ENCODE measurements at regions not wholly inside any gene's neighbourhood (a gene's known extent, or its start where the extent isn't known, plus 50 kb on each side); places are given as distances from the start of the nearest gene placed in this dataset.
A peak's percentile ranks its signal among the peaks of the same experiment; 100 is the strongest.
"Not testable (repeated sequence)": the region's sequence is repeated elsewhere in the genome, so short reads cannot be mapped to it uniquely, and the experiment has no call there.

GRCh38 chr15:30816430-30816829 lies 87.3 kb upstream of the FAN1 start:
- no peak overlapping the region for H3K4me3 ChIP-seq (ENCODE audit: low read depth in 1 of 2, low read length in 2 of 2)
- H3K9me3 ChIP-seq (ENCODE audit: control insufficient read depth in 1 of 2, low read length in 2 of 2): no peaks in the 10 kb centered on the region
- no peaks in the 10 kb centered on the region for H3K36me3 ChIP-seq (ENCODE audit: control insufficient read depth in 1 of 2, insufficient read depth in 2 of 2, low read length in 2 of 2)
- no peaks in the 10 kb centered on the region for H3K27me3 ChIP-seq (ENCODE audit: low read depth, low read length)
- no peaks in the 10 kb centered on the region for H3K4me1 ChIP-seq (ENCODE audit: control insufficient read depth in 1 of 2, insufficient read depth in 2 of 2, low read length in 2 of 2)
- H3K27ac ChIP-seq (ENCODE audit: low read length): no peak overlapping the region

DNA sequence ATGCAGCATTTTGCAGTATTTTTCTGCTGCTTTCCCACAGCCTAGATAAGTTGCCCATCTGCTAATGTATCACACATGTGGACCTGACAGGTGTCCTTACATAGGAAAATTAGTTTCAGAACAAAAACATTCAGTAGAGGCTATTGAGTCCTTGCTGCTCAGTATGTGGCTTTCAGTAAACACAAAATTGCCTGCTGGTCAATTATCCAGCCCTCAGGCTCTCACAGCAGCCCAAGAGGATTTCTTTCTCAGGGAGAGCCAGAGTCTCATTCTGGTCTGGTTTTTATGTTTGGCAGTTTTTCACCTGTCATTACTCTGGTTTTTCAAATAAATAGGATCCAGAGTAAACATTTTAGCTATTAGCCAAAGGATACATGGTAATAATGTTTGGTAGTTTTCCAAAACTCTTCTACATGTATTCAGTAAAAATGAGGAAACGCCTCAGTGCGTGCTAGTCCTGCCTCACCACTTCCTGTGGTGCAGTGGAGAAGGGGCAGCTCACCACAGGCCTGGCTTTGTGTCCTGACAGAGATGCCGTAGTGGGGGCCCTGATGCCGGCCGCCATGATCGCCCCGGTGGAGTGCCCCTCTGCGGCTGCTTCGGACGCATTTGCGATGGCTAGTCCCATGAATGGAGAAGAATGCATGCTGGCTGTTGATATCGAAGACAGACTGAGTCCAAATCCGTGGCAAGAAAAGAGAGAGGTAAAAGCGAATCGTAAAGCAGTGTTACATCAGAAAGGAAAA lies 80.5 kb upstream of the FAN1 start:
- peak overlapping the region in 1 of 2 donors; percentile 21 for H3K4me3 ChIP-seq (ENCODE audit: low read depth in 1 of 2, low read length in 2 of 2)
- not testable (repeated sequence) for H3K9me3 ChIP-seq (ENCODE audit: control insufficient read depth in 1 of 2, low read length in 2 of 2); H3K4me1 ChIP-seq (ENCODE audit: control insufficient read depth in 1 of 2, insufficient read depth in 2 of 2, low read length in 2 of 2); H3K27me3 ChIP-seq (ENCODE audit: low read depth, low read length); H3K36me3 ChIP-seq (ENCODE audit: control insufficient read depth in 1 of 2, insufficient read depth in 2 of 2, low read length in 2 of 2); H3K27ac ChIP-seq (ENCODE audit: low read length)

DNA sequence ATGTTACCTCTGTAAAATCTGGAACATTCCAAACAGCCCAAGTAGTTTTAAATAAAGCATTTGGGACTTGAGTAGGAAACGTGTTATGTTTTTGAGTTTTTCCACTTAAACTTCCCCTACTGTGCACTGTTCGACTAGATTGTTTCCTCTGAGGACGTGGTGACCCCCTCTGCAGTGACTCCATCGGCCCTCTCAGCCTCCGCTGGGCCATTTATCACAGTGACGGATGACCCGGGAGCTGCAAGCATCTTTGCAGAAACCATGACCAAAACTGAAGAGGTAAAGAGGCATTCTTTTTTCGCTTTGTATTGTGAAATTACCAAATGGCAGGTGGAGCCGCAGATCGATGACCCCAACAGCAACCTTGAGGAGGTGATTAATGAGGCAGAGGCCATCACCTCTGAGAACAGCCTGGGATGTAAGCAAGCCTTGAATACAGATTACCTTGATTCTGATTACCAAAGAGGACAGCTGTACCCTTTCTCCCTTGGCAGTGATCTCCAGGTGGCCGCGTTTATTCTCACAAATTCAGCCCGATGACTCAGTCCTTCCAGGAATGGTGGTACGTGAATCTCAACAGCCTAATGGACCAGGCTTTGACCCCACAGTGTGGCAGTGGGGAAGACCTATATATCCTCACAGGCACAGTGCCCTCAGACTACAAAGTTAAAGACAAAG lies 79.1 kb upstream of the FAN1 start:
- H3K9me3 ChIP-seq (ENCODE audit: control insufficient read depth in 1 of 2, low read length in 2 of 2): no peaks in the 10 kb centered on the region
- H3K4me1 ChIP-seq (ENCODE audit: control insufficient read depth in 1 of 2, insufficient read depth in 2 of 2, low read length in 2 of 2): no peaks in the 10 kb centered on the region
- H3K27ac ChIP-seq (ENCODE audit: low read length): no peak overlapping the region
- no peaks in the 10 kb centered on the region for H3K36me3 ChIP-seq (ENCODE audit: control insufficient read depth in 1 of 2, insufficient read depth in 2 of 2, low read length in 2 of 2)
- H3K27me3 ChIP-seq (ENCODE audit: low read depth, low read length): no peaks in the 10 kb centered on the region
- H3K4me3 ChIP-seq (ENCODE audit: low read depth in 1 of 2, low read length in 2 of 2): no peak overlapping the region

- Histone ChIP-seq H3K27me3 (ENCODE audit: low read depth, low read length) (no peaks in the 10 kb centered on the region), H3K9me3 (ENCODE audit: control insufficient read depth in 1 of 2, low read length in 2 of 2) (no peaks in the 10 kb centered on the region), H3K4me3 (ENCODE audit: low read depth in 1 of 2, low read length in 2 of 2) (no peak overlapping the region), H3K36me3 (ENCODE audit: control insufficient read depth in 1 of 2, insufficient read depth in 2 of 2, low read length in 2 of 2) (no peaks in the 10 kb centered on the region), H3K4me1 (ENCODE audit: control insufficient read depth in 1 of 2, insufficient read depth in 2 of 2, low read length in 2 of 2) (no peaks in the 10 kb centered on the region), H3K27ac (ENCODE audit: low read length) (no peak overlapping the region)
Measured at GRCh38 chr15:30827625-30828303, 76.0 kb upstream of the FAN1 start.

DNA sequence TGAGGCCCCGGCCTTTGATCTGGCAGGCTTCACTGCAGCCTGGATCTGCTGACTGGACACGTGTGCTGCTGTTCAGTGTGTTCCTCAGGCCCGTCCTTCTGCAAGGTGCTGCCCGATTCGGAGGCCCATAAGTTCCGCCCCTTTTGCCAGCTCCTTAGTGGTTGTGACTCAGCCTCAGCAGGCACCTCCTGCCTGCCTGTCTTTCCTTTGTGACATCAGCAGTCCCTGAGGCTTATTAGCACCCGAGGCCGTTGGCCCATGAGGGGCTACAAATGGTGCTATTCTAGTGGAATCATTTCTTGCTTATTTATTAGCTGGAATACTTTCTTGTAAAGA lies 75.4 kb upstream of the FAN1 start:
- not testable (repeated sequence) for H3K9me3 ChIP-seq (ENCODE audit: control insufficient read depth in 1 of 2, low read length in 2 of 2); H3K4me1 ChIP-seq (ENCODE audit: control insufficient read depth in 1 of 2, insufficient read depth in 2 of 2, low read length in 2 of 2); H3K36me3 ChIP-seq (ENCODE audit: control insufficient read depth in 1 of 2, insufficient read depth in 2 of 2, low read length in 2 of 2); H3K27me3 ChIP-seq (ENCODE audit: low read depth, low read length); H3K4me3 ChIP-seq (ENCODE audit: low read depth in 1 of 2, low read length in 2 of 2); H3K27ac ChIP-seq (ENCODE audit: low read length)

GRCh38 chr15:30830961-30831360 lies 72.8 kb upstream of the FAN1 start:
- Histone ChIP-seq H3K4me1 (ENCODE audit: control insufficient read depth in 1 of 2, insufficient read depth in 2 of 2, low read length in 2 of 2) (no peaks in the 10 kb centered on the region), H3K27ac (ENCODE audit: low read length) (no peak overlapping the region), H3K9me3 (ENCODE audit: control insufficient read depth in 1 of 2, low read length in 2 of 2) (no peaks in the 10 kb centered on the region), H3K36me3 (ENCODE audit: control insufficient read depth in 1 of 2, insufficient read depth in 2 of 2, low read length in 2 of 2) (no peaks in the 10 kb centered on the region), H3K4me3 (ENCODE audit: low read depth in 1 of 2, low read length in 2 of 2) (no peak overlapping the region), H3K27me3 (ENCODE audit: low read depth, low read length) (no peaks in the 10 kb centered on the region)

- not testable (repeated sequence) for H3K36me3 ChIP-seq (ENCODE audit: control insufficient read depth in 1 of 2, insufficient read depth in 2 of 2, low read length in 2 of 2); H3K4me1 ChIP-seq (ENCODE audit: control insufficient read depth in 1 of 2, insufficient read depth in 2 of 2, low read length in 2 of 2); H3K4me3 ChIP-seq (ENCODE audit: low read depth in 1 of 2, low read length in 2 of 2); H3K27me3 ChIP-seq (ENCODE audit: low read depth, low read length); H3K9me3 ChIP-seq (ENCODE audit: control insufficient read depth in 1 of 2, low read length in 2 of 2); H3K27ac ChIP-seq (ENCODE audit: low read length)
Measured at GRCh38 chr15:30833379-30833778, 70.3 kb upstream of the FAN1 start.

GRCh38 chr15:30841639-30842038 lies 62.1 kb upstream of the FAN1 start:
- not testable (repeated sequence) for H3K4me1 ChIP-seq (ENCODE audit: control insufficient read depth in 1 of 2, insufficient read depth in 2 of 2, low read length in 2 of 2); H3K36me3 ChIP-seq (ENCODE audit: control insufficient read depth in 1 of 2, insufficient read depth in 2 of 2, low read length in 2 of 2); H3K9me3 ChIP-seq (ENCODE audit: control insufficient read depth in 1 of 2, low read length in 2 of 2); H3K4me3 ChIP-seq (ENCODE audit: low read depth in 1 of 2, low read length in 2 of 2); H3K27ac ChIP-seq (ENCODE audit: low read length); H3K27me3 ChIP-seq (ENCODE audit: low read depth, low read length)

- not testable (repeated sequence) for H3K4me1 ChIP-seq (ENCODE audit: control insufficient read depth in 1 of 2, insufficient read depth in 2 of 2, low read length in 2 of 2); H3K27ac ChIP-seq (ENCODE audit: low read length); H3K9me3 ChIP-seq (ENCODE audit: control insufficient read depth in 1 of 2, low read length in 2 of 2); H3K36me3 ChIP-seq (ENCODE audit: control insufficient read depth in 1 of 2, insufficient read depth in 2 of 2, low read length in 2 of 2); H3K27me3 ChIP-seq (ENCODE audit: low read depth, low read length); H3K4me3 ChIP-seq (ENCODE audit: low read depth in 1 of 2, low read length in 2 of 2)
Measured at GRCh38 chr15:30842798-30843472, 60.8 kb upstream of the FAN1 start.

- H3K4me1 ChIP-seq (ENCODE audit: control insufficient read depth in 1 of 2, insufficient read depth in 2 of 2, low read length in 2 of 2); H3K36me3 ChIP-seq (ENCODE audit: control insufficient read depth in 1 of 2, insufficient read depth in 2 of 2, low read length in 2 of 2); H3K9me3 ChIP-seq (ENCODE audit: control insufficient read depth in 1 of 2, low read length in 2 of 2); H3K27ac ChIP-seq (ENCODE audit: low read length); H3K4me3 ChIP-seq (ENCODE audit: low read depth in 1 of 2, low read length in 2 of 2); H3K27me3 ChIP-seq (ENCODE audit: low read depth, low read length): not testable (repeated sequence)
Measured at GRCh38 chr15:30845536-30845935, 58.2 kb upstream of the FAN1 start.
